K562 (cell line): ENCODE measurements at regions not wholly inside any gene's neighbourhood (a gene's known extent, or its start where the extent isn't known, plus 50 kb on each side); places are given as distances from the start of the nearest gene placed in this dataset.

Source experiments
- DIDO1 ChIP-seq: fragments of 450-650 bp; IDR thresholded peaks from 2 replicates; pipeline ENCODE4 v1.6.1; 2016; ENCODE audit warnings: low read depth, missing biosample characterization, missing genetic modification characterization
- RBFOX2 ChIP-seq: fragments of 200-400 bp; formaldehyde crosslinking; IDR thresholded peaks from 2 replicates; pipeline ENCODE4 v1.6.1; 2017; ENCODE audit warnings: low read depth, mild to moderate bottlenecking, low read length, moderate library complexity
- THRAP3 ChIP-seq: fragments of 450-650 bp; IDR thresholded peaks from 2 replicates; pipeline ENCODE4 v1.6.1; 2016; ENCODE audit warnings: mild to moderate bottlenecking, inconsistent platforms, borderline replicate concordance
- ZNF766 ChIP-seq: fragments of 200-800 bp; sonication (Bioruptor generic); conservative IDR thresholded peaks from 2 replicates; pipeline ENCODE4 v1.6.1; 2016; ENCODE audit warnings: missing genetic modification characterization, missing compliant biosample characterization
- TF ChIP-seq, protein P1 (sequence below): fragments of 200-600 bp; sonication (generic); IDR thresholded peaks from one replicate; pipeline ENCODE4 v1.6.1; 2012; ENCODE audit warnings: mild to moderate bottlenecking, low read depth, low read length, inconsistent platforms

- TF ChIP-seq, protein P1, sequence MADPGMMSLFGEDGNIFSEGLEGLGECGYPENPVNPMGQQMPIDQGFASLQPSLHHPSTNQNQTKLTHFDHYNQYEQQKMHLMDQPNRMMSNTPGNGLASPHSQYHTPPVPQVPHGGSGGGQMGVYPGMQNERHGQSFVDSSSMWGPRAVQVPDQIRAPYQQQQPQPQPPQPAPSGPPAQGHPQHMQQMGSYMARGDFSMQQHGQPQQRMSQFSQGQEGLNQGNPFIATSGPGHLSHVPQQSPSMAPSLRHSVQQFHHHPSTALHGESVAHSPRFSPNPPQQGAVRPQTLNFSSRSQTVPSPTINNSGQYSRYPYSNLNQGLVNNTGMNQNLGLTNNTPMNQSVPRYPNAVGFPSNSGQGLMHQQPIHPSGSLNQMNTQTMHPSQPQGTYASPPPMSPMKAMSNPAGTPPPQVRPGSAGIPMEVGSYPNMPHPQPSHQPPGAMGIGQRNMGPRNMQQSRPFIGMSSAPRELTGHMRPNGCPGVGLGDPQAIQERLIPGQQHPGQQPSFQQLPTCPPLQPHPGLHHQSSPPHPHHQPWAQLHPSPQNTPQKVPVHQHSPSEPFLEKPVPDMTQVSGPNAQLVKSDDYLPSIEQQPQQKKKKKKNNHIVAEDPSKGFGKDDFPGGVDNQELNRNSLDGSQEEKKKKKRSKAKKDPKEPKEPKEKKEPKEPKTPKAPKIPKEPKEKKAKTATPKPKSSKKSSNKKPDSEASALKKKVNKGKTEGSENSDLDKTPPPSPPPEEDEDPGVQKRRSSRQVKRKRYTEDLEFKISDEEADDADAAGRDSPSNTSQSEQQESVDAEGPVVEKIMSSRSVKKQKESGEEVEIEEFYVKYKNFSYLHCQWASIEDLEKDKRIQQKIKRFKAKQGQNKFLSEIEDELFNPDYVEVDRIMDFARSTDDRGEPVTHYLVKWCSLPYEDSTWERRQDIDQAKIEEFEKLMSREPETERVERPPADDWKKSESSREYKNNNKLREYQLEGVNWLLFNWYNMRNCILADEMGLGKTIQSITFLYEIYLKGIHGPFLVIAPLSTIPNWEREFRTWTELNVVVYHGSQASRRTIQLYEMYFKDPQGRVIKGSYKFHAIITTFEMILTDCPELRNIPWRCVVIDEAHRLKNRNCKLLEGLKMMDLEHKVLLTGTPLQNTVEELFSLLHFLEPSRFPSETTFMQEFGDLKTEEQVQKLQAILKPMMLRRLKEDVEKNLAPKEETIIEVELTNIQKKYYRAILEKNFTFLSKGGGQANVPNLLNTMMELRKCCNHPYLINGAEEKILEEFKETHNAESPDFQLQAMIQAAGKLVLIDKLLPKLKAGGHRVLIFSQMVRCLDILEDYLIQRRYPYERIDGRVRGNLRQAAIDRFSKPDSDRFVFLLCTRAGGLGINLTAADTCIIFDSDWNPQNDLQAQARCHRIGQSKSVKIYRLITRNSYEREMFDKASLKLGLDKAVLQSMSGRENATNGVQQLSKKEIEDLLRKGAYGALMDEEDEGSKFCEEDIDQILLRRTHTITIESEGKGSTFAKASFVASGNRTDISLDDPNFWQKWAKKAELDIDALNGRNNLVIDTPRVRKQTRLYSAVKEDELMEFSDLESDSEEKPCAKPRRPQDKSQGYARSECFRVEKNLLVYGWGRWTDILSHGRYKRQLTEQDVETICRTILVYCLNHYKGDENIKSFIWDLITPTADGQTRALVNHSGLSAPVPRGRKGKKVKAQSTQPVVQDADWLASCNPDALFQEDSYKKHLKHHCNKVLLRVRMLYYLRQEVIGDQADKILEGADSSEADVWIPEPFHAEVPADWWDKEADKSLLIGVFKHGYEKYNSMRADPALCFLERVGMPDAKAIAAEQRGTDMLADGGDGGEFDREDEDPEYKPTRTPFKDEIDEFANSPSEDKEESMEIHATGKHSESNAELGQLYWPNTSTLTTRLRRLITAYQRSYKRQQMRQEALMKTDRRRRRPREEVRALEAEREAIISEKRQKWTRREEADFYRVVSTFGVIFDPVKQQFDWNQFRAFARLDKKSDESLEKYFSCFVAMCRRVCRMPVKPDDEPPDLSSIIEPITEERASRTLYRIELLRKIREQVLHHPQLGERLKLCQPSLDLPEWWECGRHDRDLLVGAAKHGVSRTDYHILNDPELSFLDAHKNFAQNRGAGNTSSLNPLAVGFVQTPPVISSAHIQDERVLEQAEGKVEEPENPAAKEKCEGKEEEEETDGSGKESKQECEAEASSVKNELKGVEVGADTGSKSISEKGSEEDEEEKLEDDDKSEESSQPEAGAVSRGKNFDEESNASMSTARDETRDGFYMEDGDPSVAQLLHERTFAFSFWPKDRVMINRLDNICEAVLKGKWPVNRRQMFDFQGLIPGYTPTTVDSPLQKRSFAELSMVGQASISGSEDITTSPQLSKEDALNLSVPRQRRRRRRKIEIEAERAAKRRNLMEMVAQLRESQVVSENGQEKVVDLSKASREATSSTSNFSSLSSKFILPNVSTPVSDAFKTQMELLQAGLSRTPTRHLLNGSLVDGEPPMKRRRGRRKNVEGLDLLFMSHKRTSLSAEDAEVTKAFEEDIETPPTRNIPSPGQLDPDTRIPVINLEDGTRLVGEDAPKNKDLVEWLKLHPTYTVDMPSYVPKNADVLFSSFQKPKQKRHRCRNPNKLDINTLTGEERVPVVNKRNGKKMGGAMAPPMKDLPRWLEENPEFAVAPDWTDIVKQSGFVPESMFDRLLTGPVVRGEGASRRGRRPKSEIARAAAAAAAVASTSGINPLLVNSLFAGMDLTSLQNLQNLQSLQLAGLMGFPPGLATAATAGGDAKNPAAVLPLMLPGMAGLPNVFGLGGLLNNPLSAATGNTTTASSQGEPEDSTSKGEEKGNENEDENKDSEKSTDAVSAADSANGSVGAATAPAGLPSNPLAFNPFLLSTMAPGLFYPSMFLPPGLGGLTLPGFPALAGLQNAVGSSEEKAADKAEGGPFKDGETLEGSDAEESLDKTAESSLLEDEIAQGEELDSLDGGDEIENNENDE: no peak
- TF ChIP-seq THRAP3 (no peak), ZNF766 (no peak), RBFOX2 (no peak), DIDO1 (no peak)
- TF ChIP-seq, all 486 proteins: peak for 0
These were observed 96.0 kb downstream of the ABHD5 start (continued) for GRCh38 chr3:43786526-43787305.
